Erythroblast (primary cell): ENCODE measurements at regions not wholly inside any gene's neighbourhood (a gene's known extent, or its start where the extent isn't known, plus 50 kb on each side); places are given as distances from the start of the nearest gene placed in this dataset.

Experiments
- GATA1 ChIP-seq: IDR thresholded peaks from 2 replicates; pipeline ENCODE4 v1.6.1; 2011; ENCODE audit warnings: low read depth, mild to moderate bottlenecking, control low read depth, low read length, moderate library complexity
- POLR2A ChIP-seq: IDR thresholded peaks from 2 replicates; pipeline ENCODE4 v1.6.1; 2011; ENCODE audit warnings: mild to moderate bottlenecking, low read length

GRCh38 chr2:53004413-53004812 is 763.2 kb upstream of the CHAC2 start:
- TF ChIP-seq POLR2A (no peak), GATA1 (no peak)
